ENCODE measurements at regions not wholly inside any gene's neighbourhood (a gene's known extent, or its start where the extent isn't known, plus 50 kb on each side); places are given as distances from the start of the nearest gene placed in this dataset.

- no peaks in the 10 kb centered on the region for H3F3A ChIP-seq (ENCODE audit: insufficient read depth)
- H3K9me2 ChIP-seq (replicated peaks; ENCODE audit: insufficient read depth, low read length): no peaks in the 10 kb centered on the region
- H3K27ac ChIP-seq (ENCODE audit: low read depth, low read length): no peak overlapping the region
- no peaks in the 10 kb centered on the region for H3K36me3 ChIP-seq (ENCODE audit: low read length)
- H3K4me2 ChIP-seq (ENCODE audit: low read depth, low read length, poor library complexity, severe bottlenecking): no peak overlapping the region
- H4K20me1 ChIP-seq (ENCODE audit: low read depth, low read length): no peaks in the 10 kb centered on the region
- H3K4me3 ChIP-seq (ENCODE audit: insufficient read depth, low read length, poor library complexity, severe bottlenecking): no peak overlapping the region
- no peaks in the 10 kb centered on the region for H3K27me3 ChIP-seq (ENCODE audit: low read length)
- no peaks in the 10 kb centered on the region for H3K9me3 ChIP-seq (ENCODE audit: insufficient read depth, low read length)
- no peak overlapping the region for H2AFZ ChIP-seq (ENCODE audit: low read depth, low read length, severe bottlenecking)
- TF ChIP-seq, protein P1, sequence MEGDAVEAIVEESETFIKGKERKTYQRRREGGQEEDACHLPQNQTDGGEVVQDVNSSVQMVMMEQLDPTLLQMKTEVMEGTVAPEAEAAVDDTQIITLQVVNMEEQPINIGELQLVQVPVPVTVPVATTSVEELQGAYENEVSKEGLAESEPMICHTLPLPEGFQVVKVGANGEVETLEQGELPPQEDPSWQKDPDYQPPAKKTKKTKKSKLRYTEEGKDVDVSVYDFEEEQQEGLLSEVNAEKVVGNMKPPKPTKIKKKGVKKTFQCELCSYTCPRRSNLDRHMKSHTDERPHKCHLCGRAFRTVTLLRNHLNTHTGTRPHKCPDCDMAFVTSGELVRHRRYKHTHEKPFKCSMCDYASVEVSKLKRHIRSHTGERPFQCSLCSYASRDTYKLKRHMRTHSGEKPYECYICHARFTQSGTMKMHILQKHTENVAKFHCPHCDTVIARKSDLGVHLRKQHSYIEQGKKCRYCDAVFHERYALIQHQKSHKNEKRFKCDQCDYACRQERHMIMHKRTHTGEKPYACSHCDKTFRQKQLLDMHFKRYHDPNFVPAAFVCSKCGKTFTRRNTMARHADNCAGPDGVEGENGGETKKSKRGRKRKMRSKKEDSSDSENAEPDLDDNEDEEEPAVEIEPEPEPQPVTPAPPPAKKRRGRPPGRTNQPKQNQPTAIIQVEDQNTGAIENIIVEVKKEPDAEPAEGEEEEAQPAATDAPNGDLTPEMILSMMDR (IDR thresholded peaks at IDR 0.05; ENCODE audit: insufficient read depth, low read length, poor library complexity, severe bottlenecking): no peak
- TF ChIP-seq EZH2phosphoT487 (conservative IDR thresholded peaks at IDR 0.05; ENCODE audit: low read length): no peak
- H3K9ac ChIP-seq (ENCODE audit: low read length): no peak overlapping the region
- H3K79me2 ChIP-seq (ENCODE audit: insufficient read depth, low read length): no peaks in the 10 kb centered on the region
These were observed 214.6 kb upstream of the KLF6 start for GRCh38 chr10:3999642-4000041.

- Histone ChIP-seq H3F3A (ENCODE audit: insufficient read depth) (no peaks in the 10 kb centered on the region), H3K9me3 (ENCODE audit: insufficient read depth, low read length) (no peaks in the 10 kb centered on the region), H3K27ac (ENCODE audit: low read depth, low read length) (no peak overlapping the region), H3K4me2 (ENCODE audit: low read depth, low read length, poor library complexity, severe bottlenecking) (no peak overlapping the region), H3K27me3 (ENCODE audit: low read length) (no peaks in the 10 kb centered on the region), H3K79me2 (ENCODE audit: insufficient read depth, low read length) (no peaks in the 10 kb centered on the region), H3K9me2 (replicated peaks; ENCODE audit: insufficient read depth, low read length) (no peaks in the 10 kb centered on the region), H3K4me3 (ENCODE audit: insufficient read depth, low read length, poor library complexity, severe bottlenecking) (no peak overlapping the region), H3K9ac (ENCODE audit: low read length) (no peak overlapping the region), H3K36me3 (ENCODE audit: low read length) (no peaks in the 10 kb centered on the region), H2AFZ (ENCODE audit: low read depth, low read length, severe bottlenecking) (no peak overlapping the region), H4K20me1 (ENCODE audit: low read depth, low read length) (no peaks in the 10 kb centered on the region)
- TF ChIP-seq, protein P1 (IDR thresholded peaks at IDR 0.05; ENCODE audit: insufficient read depth, low read length, poor library complexity, severe bottlenecking): no peak
- no peak for TF ChIP-seq EZH2phosphoT487 (conservative IDR thresholded peaks at IDR 0.05; ENCODE audit: low read length)
These were observed 211.7 kb upstream of the KLF6 start for GRCh38 chr10:3996697-3997096.

- Histone ChIP-seq H3K4me2 (ENCODE audit: low read depth, low read length, poor library complexity, severe bottlenecking) (no peak overlapping the region), H3K9ac (ENCODE audit: low read length) (no peak overlapping the region), H3K27ac (ENCODE audit: low read depth, low read length) (no peak overlapping the region), H3K27me3 (ENCODE audit: low read length) (no peaks in the 10 kb centered on the region), H3K9me3 (ENCODE audit: insufficient read depth, low read length) (no peaks in the 10 kb centered on the region), H3F3A (ENCODE audit: insufficient read depth) (no peaks in the 10 kb centered on the region), H2AFZ (ENCODE audit: low read depth, low read length, severe bottlenecking) (no peak overlapping the region), H3K9me2 (replicated peaks; ENCODE audit: insufficient read depth, low read length) (no peaks in the 10 kb centered on the region), H3K36me3 (ENCODE audit: low read length) (no peaks in the 10 kb centered on the region), H3K79me2 (ENCODE audit: insufficient read depth, low read length) (no peaks in the 10 kb centered on the region), H4K20me1 (ENCODE audit: low read depth, low read length) (no peaks in the 10 kb centered on the region), H3K4me3 (ENCODE audit: insufficient read depth, low read length, poor library complexity, severe bottlenecking) (no peak overlapping the region)
- TF ChIP-seq, protein P1 (IDR thresholded peaks at IDR 0.05; ENCODE audit: insufficient read depth, low read length, poor library complexity, severe bottlenecking): no peak
- no peak for TF ChIP-seq EZH2phosphoT487 (conservative IDR thresholded peaks at IDR 0.05; ENCODE audit: low read length)
These were observed 210.5 kb upstream of the KLF6 start for GRCh38 chr10:3995302-3996210.
